ENCODE measurements at regions not wholly inside any gene's neighbourhood (a gene's known extent, or its start where the extent isn't known, plus 50 kb on each side); places are given as distances from the start of the nearest gene placed in this dataset.

GRCh38 chr12:23057571-23057970, 432.6 kb downstream of the ETNK1 start:
- TF ChIP-seq Cebpa-rat (IDR thresholded peaks at IDR 0.05) = no peak
- H3K4me1 ChIP-seq = 0 out of 20 replicates have a peak, but pooled peaks cover 0 to 3% (median 0%) of the 10 kb centered on the region in 10 experiments
- no peak overlapping the region for H3K9ac ChIP-seq

GRCh38 chr12:23060161-23060560, 435.2 kb downstream of the ETNK1 start:
- no peaks in the 10 kb centered on the region for H3K27me3 ChIP-seq
- no peak overlapping the region for H3K4me3 ChIP-seq
- H3K27ac ChIP-seq = no peak overlapping the region
- no peak for TF ChIP-seq Cebpa-rat (IDR thresholded peaks at IDR 0.05)
- no peaks in the 10 kb centered on the region for H4K20me1 ChIP-seq
- H3K4me1 ChIP-seq = no peaks in the 10 kb centered on the region
- no peak overlapping the region for H3K4me2 ChIP-seq
- H3K36me3 ChIP-seq = no peaks in the 10 kb centered on the region
- no peak overlapping the region for H3K9ac ChIP-seq
- H3K9me3 ChIP-seq (replicated peaks in 1 of 11) = no peaks in the 10 kb centered on the region

More at GRCh38 chr12:23057571-23057970, 432.6 kb downstream of the ETNK1 start:
- H4K20me1 ChIP-seq = no peaks in the 10 kb centered on the region
- no peak overlapping the region for H3K4me2 ChIP-seq
- H3K9me3 ChIP-seq (replicated peaks in 1 of 11) = peaks cover 0 to 6% (median 0%) of the 10 kb centered on the region in 11 experiments; a peak in 2 of 22 replicates
- H3K27me3 ChIP-seq = no peaks in the 10 kb centered on the region
- H3K27ac ChIP-seq = no peak overlapping the region
- no peak overlapping the region for H3K4me3 ChIP-seq
- H3K36me3 ChIP-seq = no peaks in the 10 kb centered on the region

- H3K4me3 ChIP-seq = no peak overlapping the region
- no peaks in the 10 kb centered on the region for H3K9me3 ChIP-seq (replicated peaks in 1 of 11)
- no peaks in the 10 kb centered on the region for H3K4me1 ChIP-seq
- no peak overlapping the region for H3K9ac ChIP-seq
- H4K20me1 ChIP-seq = no peaks in the 10 kb centered on the region
- H3K36me3 ChIP-seq = no peaks in the 10 kb centered on the region
- no peak overlapping the region for H3K4me2 ChIP-seq
- H3K27me3 ChIP-seq = no peaks in the 10 kb centered on the region
- no peak overlapping the region for H3K27ac ChIP-seq
- TF ChIP-seq Cebpa-rat (IDR thresholded peaks at IDR 0.05) = no peak
Measured at GRCh38 chr12:23063206-23063605, 438.2 kb downstream of the ETNK1 start.

DNA sequence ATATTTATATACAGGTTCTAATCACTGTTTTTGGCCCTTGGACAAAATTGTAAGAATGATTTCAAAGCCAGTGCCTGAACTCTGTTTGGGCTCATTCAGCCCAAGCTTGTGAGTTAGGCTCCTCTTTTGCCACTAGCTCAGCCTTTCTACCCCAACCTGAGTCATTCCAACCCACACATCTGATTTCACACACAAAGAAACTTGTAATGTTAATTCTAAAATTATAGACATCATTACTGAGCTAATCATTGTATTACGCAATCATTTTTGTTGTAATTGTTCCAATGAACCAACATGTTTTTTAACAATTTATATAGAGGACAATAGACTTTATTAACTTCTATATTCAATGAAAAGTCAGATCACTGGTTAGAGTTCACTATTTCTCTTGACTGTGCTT, 441.1 kb downstream of the ETNK1 start:
- H3K4me1 ChIP-seq = no peaks in the 10 kb centered on the region
- no peaks in the 10 kb centered on the region for H3K36me3 ChIP-seq
- no peak overlapping the region for H3K4me2 ChIP-seq
- no peak overlapping the region for H3K4me3 ChIP-seq
- H3K9ac ChIP-seq = no peak overlapping the region
- TF ChIP-seq Cebpa-rat (IDR thresholded peaks at IDR 0.05) = peak in 8 of 11 experiments; percentile 6 to 70 (median 44); a peak in 7 of 22 replicates
- no peaks in the 10 kb centered on the region for H4K20me1 ChIP-seq
- no peaks in the 10 kb centered on the region for H3K9me3 ChIP-seq (replicated peaks in 1 of 11)
- H3K27ac ChIP-seq = no peak overlapping the region
- H3K27me3 ChIP-seq = no peaks in the 10 kb centered on the region

- Histone ChIP-seq H3K4me2 (no peak overlapping the region), H3K4me1 (no peaks in the 10 kb centered on the region), H3K4me3 (no peak overlapping the region), H3K9ac (no peak overlapping the region), H3K27ac (no peak overlapping the region), H3K9me3 (replicated peaks in 1 of 11) (no peaks in the 10 kb centered on the region), H3K27me3 (no peaks in the 10 kb centered on the region), H3K36me3 (no peaks in the 10 kb centered on the region), H4K20me1 (no peaks in the 10 kb centered on the region)
- TF ChIP-seq Cebpa-rat (IDR thresholded peaks at IDR 0.05) = no peak
Measured at GRCh38 chr12:23083267-23083666, 458.3 kb downstream of the ETNK1 start.

GRCh38 chr12:23084236-23084995, 459.4 kb downstream of the ETNK1 start:
- H3K4me1 ChIP-seq = no peaks in the 10 kb centered on the region
- no peak overlapping the region for H3K27ac ChIP-seq
- no peak for TF ChIP-seq Cebpa-rat (IDR thresholded peaks at IDR 0.05)
- H3K27me3 ChIP-seq = no peaks in the 10 kb centered on the region
- H3K4me2 ChIP-seq = no peak overlapping the region
- H3K36me3 ChIP-seq = no peaks in the 10 kb centered on the region
- H3K4me3 ChIP-seq = no peak overlapping the region
- H4K20me1 ChIP-seq = no peaks in the 10 kb centered on the region
- H3K9me3 ChIP-seq (replicated peaks in 1 of 11) = no peaks in the 10 kb centered on the region
- H3K9ac ChIP-seq = no peak overlapping the region

DNA sequence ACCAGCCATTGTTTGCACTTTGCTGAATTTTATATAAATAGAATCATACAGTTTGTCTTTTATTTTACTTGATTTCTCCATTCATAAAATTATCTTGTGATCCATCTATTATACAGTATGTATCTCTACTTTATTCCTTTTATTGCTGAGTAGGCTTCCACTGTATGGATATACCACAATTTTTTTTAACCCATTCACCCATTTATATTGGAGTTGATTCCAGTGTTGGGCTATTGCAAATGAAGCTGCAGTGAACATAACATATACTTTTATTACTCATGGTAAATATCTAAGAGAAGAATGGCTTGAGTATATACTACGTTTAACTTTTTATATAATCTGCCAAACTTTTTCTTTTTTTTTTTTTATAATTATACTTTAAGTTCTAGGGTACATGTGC, 463.6 kb downstream of the ETNK1 start:
- H3K4me2 ChIP-seq = no peak overlapping the region
- H3K4me3 ChIP-seq = no peak overlapping the region
- H3K9ac ChIP-seq = no peak overlapping the region
- H3K27ac ChIP-seq = no peak overlapping the region
- no peak for TF ChIP-seq Cebpa-rat (IDR thresholded peaks at IDR 0.05)
- no peaks in the 10 kb centered on the region for H3K27me3 ChIP-seq
- no peaks in the 10 kb centered on the region for H4K20me1 ChIP-seq
- H3K4me1 ChIP-seq = no peaks in the 10 kb centered on the region
- no peaks in the 10 kb centered on the region for H3K36me3 ChIP-seq
- H3K9me3 ChIP-seq (replicated peaks in 1 of 11) = no peaks in the 10 kb centered on the region

GRCh38 chr12:23093488-23093887, 468.5 kb downstream of the ETNK1 start:
- Histone ChIP-seq H3K9ac (no peak overlapping the region), H4K20me1 (no peaks in the 10 kb centered on the region), H3K4me2 (no peak overlapping the region), H3K27ac (no peak overlapping the region), H3K9me3 (replicated peaks in 1 of 11) (no peaks in the 10 kb centered on the region), H3K4me3 (no peak overlapping the region), H3K4me1 (no peaks in the 10 kb centered on the region), H3K27me3 (no peaks in the 10 kb centered on the region), H3K36me3 (no peaks in the 10 kb centered on the region)
- TF ChIP-seq Cebpa-rat (IDR thresholded peaks at IDR 0.05) = no peak

GRCh38 chr12:23096321-23096720, 471.4 kb downstream of the ETNK1 start:
- Histone ChIP-seq H3K4me3 (no peak overlapping the region), H3K27me3 (no peaks in the 10 kb centered on the region), H3K36me3 (no peaks in the 10 kb centered on the region), H3K9me3 (replicated peaks in 1 of 11) (no peaks in the 10 kb centered on the region), H3K4me1 (no peaks in the 10 kb centered on the region), H3K27ac (no peak overlapping the region), H4K20me1 (no peaks in the 10 kb centered on the region), H3K4me2 (no peak overlapping the region), H3K9ac (no peak overlapping the region)
- TF ChIP-seq Cebpa-rat (IDR thresholded peaks at IDR 0.05) = no peak

- no peak overlapping the region for H3K4me3 ChIP-seq
- no peak overlapping the region for H3K4me2 ChIP-seq
- H3K4me1 ChIP-seq = no peaks in the 10 kb centered on the region
- no peaks in the 10 kb centered on the region for H3K9me3 ChIP-seq (replicated peaks in 1 of 11)
- no peaks in the 10 kb centered on the region for H4K20me1 ChIP-seq
- H3K36me3 ChIP-seq = no peaks in the 10 kb centered on the region
- no peak overlapping the region for H3K27ac ChIP-seq
- H3K27me3 ChIP-seq = no peaks in the 10 kb centered on the region
- no peak for TF ChIP-seq Cebpa-rat (IDR thresholded peaks at IDR 0.05)
- no peak overlapping the region for H3K9ac ChIP-seq
Measured at GRCh38 chr12:23098110-23098509, 473.1 kb downstream of the ETNK1 start.

Measured in BLaER1 treated with 17β-estradiol and CSF1 and Interleukin-3, amounts not matched to agents 10 nM and 100 nM (cell line).